Osteocyte (in vitro differentiated cells): ENCODE measurements at regions not wholly inside any gene's neighbourhood (a gene's known extent, or its start where the extent isn't known, plus 50 kb on each side); places are given as distances from the start of the nearest gene placed in this dataset.

ENCODE experiments used
- DNase-seq: peaks from one replicate; pipeline ENCODE4 v3.0.0; 2021; ENCODE audit warnings: mixed read lengths; ENCODE audit not compliant: unreplicated experiment; ENCODE audit errors: extremely low spot score
- H3K27ac Mint-ChIP-seq: one replicate; pipeline ENCODE4 v1.8.0; 2021; ENCODE audit warnings: mild to moderate bottlenecking, mixed read lengths; ENCODE audit not compliant: unreplicated experiment
- H3K27me3 Mint-ChIP-seq: one replicate; pipeline ENCODE4 v1.8.0; 2021; ENCODE audit warnings: mixed read lengths; ENCODE audit not compliant: unreplicated experiment
- H3K36me3 Mint-ChIP-seq: one replicate; pipeline ENCODE4 v1.8.0; 2021; ENCODE audit warnings: mixed read lengths; ENCODE audit not compliant: unreplicated experiment
- H3K4me1 Mint-ChIP-seq: one replicate; pipeline ENCODE4 v1.8.0; 2021; ENCODE audit warnings: mixed read lengths; ENCODE audit not compliant: unreplicated experiment
- H3K4me3 Mint-ChIP-seq: one replicate; pipeline ENCODE4 v1.8.0; 2021; ENCODE audit warnings: mild to moderate bottlenecking, moderate library complexity, mixed read lengths; ENCODE audit not compliant: unreplicated experiment
- H3K9me3 Mint-ChIP-seq: one replicate; pipeline ENCODE4 v1.8.0; 2021; ENCODE audit warnings: mixed read lengths; ENCODE audit not compliant: unreplicated experiment
- CTCF ChIP-seq: fragments of 200-600 bp; sonication (generic); IDR thresholded peaks from 2 replicates; pipeline ENCODE4 v1.5.0; 2021; ENCODE audit warnings: antibody characterized with exemption, mild to moderate bottlenecking, moderate library complexity

DNA sequence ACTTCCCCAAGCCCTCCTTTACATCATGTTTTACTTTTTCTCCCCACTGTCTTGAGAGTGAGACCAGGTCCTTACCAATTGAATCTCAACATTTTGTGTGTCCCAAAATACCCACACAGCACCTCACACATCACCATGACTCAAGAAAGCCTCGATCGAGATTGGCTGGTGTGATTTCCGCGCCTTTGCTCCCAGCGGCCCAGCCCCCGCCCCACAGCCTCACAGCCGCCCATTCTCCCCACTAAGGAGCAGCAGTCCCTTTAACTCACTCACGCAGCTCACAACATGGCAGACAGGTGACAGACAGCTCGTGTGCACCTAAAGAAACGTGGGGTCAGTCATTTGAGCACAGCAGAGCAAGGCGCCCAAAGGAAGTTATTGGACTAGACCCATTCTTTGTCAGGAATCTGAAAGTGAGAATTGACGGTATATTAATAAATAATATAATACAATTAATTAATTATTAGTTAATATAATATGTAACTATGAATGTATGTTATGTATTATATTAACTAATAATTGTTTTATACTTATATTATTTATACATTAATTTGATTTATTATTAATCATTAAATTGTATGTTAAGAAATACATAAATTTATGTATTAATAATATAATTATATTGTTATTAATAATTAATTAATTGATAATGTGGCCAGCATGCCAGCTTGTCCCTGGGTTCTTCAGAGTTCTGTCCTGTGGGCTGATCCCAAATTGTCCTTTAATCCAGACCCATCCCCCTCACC lies 204.9 kb upstream of the RNF32 start:
- no peak for DNase-seq
- no peak overlapping the region for H3K27ac Mint-ChIP-seq
- no peak overlapping the region for H3K4me3 Mint-ChIP-seq
- no peaks in the 10 kb centered on the region for H3K27me3 Mint-ChIP-seq
- H3K4me1 Mint-ChIP-seq, result no peaks in the 10 kb centered on the region
- no peaks in the 10 kb centered on the region for H3K36me3 Mint-ChIP-seq
- TF ChIP-seq CTCF, result no peak
- no peaks in the 10 kb centered on the region for H3K9me3 Mint-ChIP-seq

GRCh38 chr7:156434706-156435105 lies 205.9 kb upstream of the RNF32 start:
- no peaks in the 10 kb centered on the region for H3K36me3 Mint-ChIP-seq

DNA sequence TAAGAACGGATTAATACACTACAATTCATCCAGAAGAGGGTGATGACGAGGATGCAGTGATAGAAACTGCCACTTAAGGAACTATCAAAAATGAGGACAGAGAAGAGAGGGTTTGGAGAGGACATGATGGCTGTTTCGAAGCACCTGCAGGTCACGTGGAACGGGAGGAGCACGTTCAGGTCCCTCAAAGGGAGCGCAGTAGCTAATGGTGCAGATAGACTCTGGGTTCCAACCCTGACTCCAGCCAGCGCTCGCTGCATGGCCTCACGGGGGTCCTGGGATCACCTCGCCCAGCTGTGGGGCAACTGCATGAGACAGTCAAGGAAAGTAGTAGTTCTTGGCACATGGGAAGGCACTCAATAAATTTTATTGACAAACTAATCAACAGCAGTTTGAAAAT lies 208.6 kb upstream of the RNF32 start:
- no peak for TF ChIP-seq CTCF
- no peaks in the 10 kb centered on the region for H3K27me3 Mint-ChIP-seq
- no peak overlapping the region for H3K4me3 Mint-ChIP-seq
- no peak for DNase-seq
- no peaks in the 10 kb centered on the region for H3K36me3 Mint-ChIP-seq
- no peaks in the 10 kb centered on the region for H3K4me1 Mint-ChIP-seq
- no peak overlapping the region for H3K27ac Mint-ChIP-seq
- H3K9me3 Mint-ChIP-seq, result no peaks in the 10 kb centered on the region

More at GRCh38 chr7:156434706-156435105, 205.9 kb upstream of the RNF32 start:
- H3K4me1 Mint-ChIP-seq, result no peaks in the 10 kb centered on the region
- no peak for TF ChIP-seq CTCF
- H3K4me3 Mint-ChIP-seq, result no peak overlapping the region
- no peak overlapping the region for H3K27ac Mint-ChIP-seq
- no peaks in the 10 kb centered on the region for H3K27me3 Mint-ChIP-seq
- H3K9me3 Mint-ChIP-seq, result no peaks in the 10 kb centered on the region
- no peak for DNase-seq

- no peaks in the 10 kb centered on the region for H3K9me3 Mint-ChIP-seq
- DNase-seq, result peak; percentile 62
- H3K4me3 Mint-ChIP-seq, result no peak overlapping the region
- no peaks in the 10 kb centered on the region for H3K36me3 Mint-ChIP-seq
- no peaks in the 10 kb centered on the region for H3K4me1 Mint-ChIP-seq
- no peaks in the 10 kb centered on the region for H3K27me3 Mint-ChIP-seq
- H3K27ac Mint-ChIP-seq, result no peak overlapping the region
- TF ChIP-seq CTCF, result no peak
These were observed 210.5 kb upstream of the RNF32 start for GRCh38 chr7:156430109-156430508.

DNA sequence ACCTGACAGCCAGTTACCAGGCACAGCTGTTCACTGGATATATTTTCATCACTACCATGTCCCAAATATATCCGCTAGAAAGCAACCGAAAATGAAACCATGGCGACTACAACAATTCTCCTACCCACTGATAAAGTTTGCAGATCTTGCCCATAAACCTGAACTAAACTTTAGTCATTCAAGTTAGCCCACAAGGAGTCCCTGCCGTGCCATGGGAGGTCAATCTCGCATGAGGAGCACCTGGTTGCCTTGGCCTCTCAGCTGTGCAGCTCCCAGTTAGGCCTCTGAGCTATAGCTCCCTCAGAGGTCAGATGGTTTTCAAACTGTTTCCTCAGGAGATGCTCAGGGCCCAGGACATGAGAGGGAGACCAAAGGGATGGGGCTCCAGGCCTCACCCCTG lies 211.1 kb upstream of the RNF32 start:
- Mint-ChIP-seq H3K27ac (no peak overlapping the region), H3K4me3 (no peak overlapping the region), H3K4me1 (no peaks in the 10 kb centered on the region), H3K27me3 (no peaks in the 10 kb centered on the region), H3K9me3 (no peaks in the 10 kb centered on the region), H3K36me3 (no peaks in the 10 kb centered on the region)
- TF ChIP-seq CTCF, result no peak
- DNase-seq, result no peak
